Colonic mucosa (tissue), 4 donors: ENCODE measurements at regions not wholly inside any gene's neighbourhood (a gene's known extent, or its start where the extent isn't known, plus 50 kb on each side); places are given as distances from the start of the nearest gene placed in this dataset.

ENCODE experiments used
- DNase-seq: peaks from one replicate; pipeline ENCODE4 v3.0.0-alpha.2; 2020
- H3K27ac ChIP-seq: fragments of 200-600 bp; one replicate; pipeline ENCODE4 v1.8.0; 2021
- H3K27me3 ChIP-seq: fragments of 200-600 bp; one replicate; pipeline ENCODE4 v1.8.0; 2021
- H3K36me3 ChIP-seq: fragments of 200-600 bp; one replicate; pipeline ENCODE4 v1.8.0; 2021
- H3K4me1 ChIP-seq: fragments of 200-600 bp; one replicate; pipeline ENCODE4 v1.8.0; 2021; ENCODE audit warnings: mild to moderate bottlenecking
- H3K4me3 ChIP-seq: fragments of 200-600 bp; one replicate; pipeline ENCODE4 v1.8.0; 2021
- H3K9ac ChIP-seq, 2 donors: one replicate each; pipeline ENCODE4 v1.7.0; 2013; ENCODE audit warnings: control low read depth in 2 of 2, low read depth in 2 of 2, low read length in 2 of 2
- H3K9me3 ChIP-seq: fragments of 200-600 bp; one replicate; pipeline ENCODE4 v1.8.0; 2021
- CTCF ChIP-seq: fragments of 200-600 bp; IDR thresholded peaks from one replicate; pipeline ENCODE4 v1.8.0; 2022; ENCODE audit warnings: antibody characterized with exemption, mild to moderate bottlenecking
- intact Hi-C: fragments of 100-400 bp; cut with DNase I; formaldehyde crosslinking; loops from one replicate; pipeline ENCODE4 v1.14.1; 2022
- donor health status: healthy.
- donor health status: DM: no; HTN: no; CAD: no.
- donor health status: DM: no; HTN: no; CAD: no.

- Histone ChIP-seq H3K4me3 (no peak overlapping the region), H3K27me3 (no peaks in the 10 kb centered on the region), H3K9me3 (no peaks in the 10 kb centered on the region), H3K9ac (no peak overlapping the region), H3K4me1 (no peaks in the 10 kb centered on the region), H3K36me3 (no peaks in the 10 kb centered on the region), H3K27ac (no peak overlapping the region)
- intact Hi-C loops, result no loop called here
- DNase-seq, result no peak
- no peak for TF ChIP-seq CTCF
Observed at GRCh38 chr5:57903458-57903857, 420.8 kb upstream of the ACTBL2 start.

- Histone ChIP-seq H3K27me3 (no peaks in the 10 kb centered on the region), H3K9ac (no peak overlapping the region), H3K9me3 (no peaks in the 10 kb centered on the region), H3K36me3 (no peaks in the 10 kb centered on the region), H3K4me1 (no peaks in the 10 kb centered on the region), H3K27ac (no peak overlapping the region), H3K4me3 (no peak overlapping the region)
- intact Hi-C loops, result no loop called here
- TF ChIP-seq CTCF, result no peak
- no peak for DNase-seq
Observed at GRCh38 chr5:57902095-57902494, 419.5 kb upstream of the ACTBL2 start.

GRCh38 chr5:57900381-57900944, 417.9 kb upstream of the ACTBL2 start:
- Histone ChIP-seq H3K4me3 (no peak overlapping the region), H3K9ac (no peak overlapping the region), H3K27ac (no peak overlapping the region), H3K36me3 (no peaks in the 10 kb centered on the region), H3K9me3 (no peaks in the 10 kb centered on the region), H3K27me3 (no peaks in the 10 kb centered on the region), H3K4me1 (no peaks in the 10 kb centered on the region)
- TF ChIP-seq CTCF, result no peak
- intact Hi-C loops, result no loop called here
- DNase-seq, result no peak

- H3K9ac ChIP-seq, result no peak overlapping the region
- no peak overlapping the region for H3K4me3 ChIP-seq
- TF ChIP-seq CTCF, result no peak
- no peaks in the 10 kb centered on the region for H3K4me1 ChIP-seq
- H3K9me3 ChIP-seq, result no peaks in the 10 kb centered on the region
- H3K27me3 ChIP-seq, result no peaks in the 10 kb centered on the region
- intact Hi-C loops, result no loop called here
- H3K36me3 ChIP-seq, result no peaks in the 10 kb centered on the region
- H3K27ac ChIP-seq, result no peak overlapping the region
- no peak for DNase-seq
Observed at GRCh38 chr5:57896576-57896975, 414.0 kb upstream of the ACTBL2 start.

- no peak for TF ChIP-seq CTCF
- no peaks in the 10 kb centered on the region for H3K36me3 ChIP-seq
- no peaks in the 10 kb centered on the region for H3K27me3 ChIP-seq
- no peak overlapping the region for H3K4me3 ChIP-seq
- DNase-seq, result no peak
- no peaks in the 10 kb centered on the region for H3K4me1 ChIP-seq
- no peak overlapping the region for H3K27ac ChIP-seq
- no peak overlapping the region for H3K9ac ChIP-seq
- intact Hi-C loops, result no loop called here
- no peaks in the 10 kb centered on the region for H3K9me3 ChIP-seq
Observed at GRCh38 chr5:57895766-57896165, 413.2 kb upstream of the ACTBL2 start.
